ENCODE measurements at regions not wholly inside any gene's neighbourhood (a gene's known extent, or its start where the extent isn't known, plus 50 kb on each side); places are given as distances from the start of the nearest gene placed in this dataset.
"Not testable (repeated sequence)": the region's sequence is repeated elsewhere in the genome, so short reads cannot be mapped to it uniquely, and the experiment has no call there.

GRCh38 chr1:157409927-157410326 lies 142.4 kb downstream of the FCRL5 start:
- DNase-seq = no peak

- DNase-seq = no peak
Observed at GRCh38 chr1:157407917-157408525, 144.3 kb downstream of the FCRL5 start.

DNA sequence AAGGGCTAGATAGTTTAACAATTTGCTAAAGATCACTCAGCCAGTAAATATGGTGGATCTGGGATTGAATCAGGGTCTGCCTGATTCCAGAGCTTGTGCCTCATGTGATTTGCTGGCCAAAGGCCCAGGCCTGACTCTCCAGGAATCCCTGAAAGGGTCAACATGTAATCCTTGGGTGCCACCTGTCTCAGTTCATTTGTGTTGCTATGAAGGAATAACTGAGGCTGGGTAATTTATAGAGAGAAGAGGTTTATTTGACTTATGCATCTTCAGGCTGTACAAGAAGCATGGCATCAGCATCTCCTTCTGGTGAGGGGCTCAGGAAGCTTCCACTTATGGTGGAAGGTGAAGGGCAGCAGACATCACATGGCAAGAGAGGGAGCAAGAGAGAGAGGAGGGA lies 144.9 kb downstream of the FCRL5 start:
- no peak for DNase-seq

- no peak for DNase-seq
Observed at GRCh38 chr1:157405662-157406061, 146.7 kb downstream of the FCRL5 start.

DNA sequence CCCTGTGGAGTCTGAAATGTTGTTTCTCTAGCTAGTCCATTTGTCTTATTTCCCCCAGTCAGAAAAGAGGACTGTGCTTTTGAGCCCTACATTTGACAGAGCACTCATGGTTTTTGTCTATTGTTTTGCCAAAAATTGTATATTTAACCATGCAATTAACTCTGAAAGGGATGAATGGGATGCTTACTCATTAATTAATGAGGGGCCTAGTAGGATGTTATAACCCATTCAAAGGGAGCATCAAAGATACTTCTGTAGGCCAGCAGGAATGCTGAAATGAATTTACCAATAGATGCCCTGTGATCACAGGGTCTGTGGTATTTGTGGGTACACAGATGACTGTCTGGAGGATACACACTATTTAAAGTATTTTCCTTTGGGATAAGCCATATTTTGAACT lies 147.7 kb downstream of the FCRL5 start:
- no peak for DNase-seq

GRCh38 chr1:157404063-157404501 lies 148.2 kb downstream of the FCRL5 start:
- DNase-seq = no peak

GRCh38 chr1:157403608-157404007 lies 148.7 kb downstream of the FCRL5 start:
- no peak for DNase-seq

GRCh38 chr1:157403203-157403602 lies 149.1 kb downstream of the FCRL5 start:
- DNase-seq = no peak

DNA sequence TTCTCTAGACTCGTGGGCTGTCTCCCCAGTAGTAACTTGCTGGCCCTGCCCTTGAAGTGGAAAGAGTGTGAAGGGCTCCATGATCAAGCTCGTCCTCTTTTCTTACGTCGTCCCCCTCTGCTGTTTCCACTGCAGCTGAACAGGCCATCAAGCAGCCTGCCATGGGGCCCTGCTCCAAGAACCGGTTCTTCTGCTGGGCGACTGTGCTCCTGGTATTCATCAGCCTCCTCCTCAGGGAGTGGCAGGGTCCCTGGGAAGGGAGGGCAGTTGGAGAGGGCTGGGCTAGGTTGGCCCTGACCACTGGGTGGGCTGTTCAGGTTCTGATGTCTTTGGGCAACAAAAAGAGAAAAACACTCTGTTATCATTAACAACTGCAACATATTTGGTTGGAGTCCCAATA lies 151.5 kb downstream of the FCRL5 start:
- DNase-seq = no peak

GRCh38 chr1:157399984-157400382 lies 152.3 kb downstream of the FCRL5 start:
- DNase-seq = no peak

GRCh38 chr1:157399343-157399983 lies 152.9 kb downstream of the FCRL5 start:
- no peak for DNase-seq

- DNase-seq = no peak
Observed at GRCh38 chr1:157390651-157391050, 161.7 kb downstream of the FCRL5 start.

GRCh38 chr1:157388057-157388456 lies 164.3 kb downstream of the FCRL5 start:
- no peak for DNase-seq

- no peak for DNase-seq
Observed at GRCh38 chr1:157384258-157384657, 168.1 kb downstream of the FCRL5 start.

DNA sequence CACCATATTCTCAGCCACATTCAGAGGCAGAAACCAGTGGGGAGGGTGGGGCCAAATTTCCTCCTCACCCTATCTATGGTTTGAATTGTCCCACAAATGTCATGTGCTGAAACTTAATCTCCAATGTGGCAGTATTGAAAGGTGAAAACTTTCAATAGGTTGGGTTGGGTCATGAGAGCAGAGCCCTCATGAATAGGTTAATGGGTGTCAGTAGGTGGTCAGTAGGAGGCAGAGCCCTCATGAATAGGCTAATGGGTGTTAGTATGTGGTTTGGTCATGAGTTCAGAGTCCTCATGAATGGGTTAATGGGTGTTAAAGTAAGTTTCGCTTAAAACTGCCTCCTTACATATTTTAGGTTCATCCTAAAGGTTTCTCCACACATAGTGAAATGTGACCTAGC lies 170.0 kb downstream of the FCRL5 start:
- DNase-seq = no peak

DNA sequence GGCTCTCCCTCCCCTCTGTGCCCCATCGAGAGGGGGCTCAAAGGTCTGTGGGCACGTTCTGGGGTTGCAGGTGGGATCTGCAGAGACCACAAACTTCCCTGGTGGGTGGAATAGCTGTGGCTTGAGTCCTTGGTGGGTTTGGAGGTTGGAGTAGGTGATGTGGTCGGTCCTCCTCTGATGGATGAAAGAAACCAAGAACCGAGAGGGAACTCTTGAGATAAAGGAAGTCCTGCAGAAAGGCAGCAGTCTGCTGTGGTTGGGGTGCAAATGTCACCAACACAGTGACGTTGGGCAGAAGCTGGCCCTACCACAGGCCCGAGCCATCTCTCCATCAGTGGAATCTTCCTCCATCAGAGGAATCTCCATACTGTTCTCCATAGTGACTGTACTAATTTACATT lies 171.8 kb downstream of the FCRL5 start:
- no peak for DNase-seq

DNA sequence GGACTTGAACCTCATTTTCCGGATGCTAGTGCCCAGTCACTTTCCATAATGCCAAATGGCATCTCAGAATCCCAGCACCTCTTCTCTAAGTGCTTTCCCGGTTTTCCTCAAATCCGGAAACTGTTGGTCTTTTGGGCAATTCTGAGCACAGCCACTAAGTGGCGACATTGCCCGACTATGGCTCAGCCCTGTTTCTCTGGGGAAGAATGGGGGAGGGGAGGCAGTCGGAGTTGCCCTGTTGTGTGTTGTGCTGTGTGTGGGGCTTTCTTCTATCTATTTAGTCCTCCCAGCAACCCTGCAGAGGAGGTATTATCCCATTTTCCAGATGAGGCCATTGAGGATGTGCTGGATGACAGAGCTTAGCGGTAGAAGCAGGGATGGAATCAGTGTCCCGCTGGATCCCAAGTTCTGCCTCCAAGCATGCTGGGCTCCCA lies 175.0 kb downstream of the FCRL5 start:
- peak in 2 of 58 donors; percentile 1 to 3 for DNase-seq

DNA sequence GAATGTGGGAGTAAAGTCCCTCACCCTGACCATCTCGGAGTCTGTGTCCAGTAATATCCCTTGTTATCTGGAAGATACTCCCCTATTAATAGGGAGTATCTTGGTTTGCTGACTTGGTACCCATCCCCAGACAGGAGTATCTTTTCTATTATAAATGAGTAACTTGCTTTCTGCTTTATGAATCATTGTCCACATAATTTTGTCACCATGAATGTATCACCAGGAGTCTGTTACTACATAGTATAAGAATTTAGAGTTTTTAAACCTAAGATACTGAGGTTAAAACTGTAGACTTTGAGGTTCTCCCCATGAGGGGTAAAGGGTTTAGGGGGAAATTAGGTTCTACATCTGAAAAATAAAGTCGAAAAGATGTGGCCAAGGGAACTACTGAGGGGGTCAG lies 175.6 kb downstream of the FCRL5 start:
- no peak for DNase-seq

GRCh38 chr1:157372311-157372710 lies 180.0 kb downstream of the FCRL5 start:
- not testable (repeated sequence) for DNase-seq

GRCh38 chr1:157371826-157372225 lies 180.5 kb downstream of the FCRL5 start:
- DNase-seq = no peak

DNA sequence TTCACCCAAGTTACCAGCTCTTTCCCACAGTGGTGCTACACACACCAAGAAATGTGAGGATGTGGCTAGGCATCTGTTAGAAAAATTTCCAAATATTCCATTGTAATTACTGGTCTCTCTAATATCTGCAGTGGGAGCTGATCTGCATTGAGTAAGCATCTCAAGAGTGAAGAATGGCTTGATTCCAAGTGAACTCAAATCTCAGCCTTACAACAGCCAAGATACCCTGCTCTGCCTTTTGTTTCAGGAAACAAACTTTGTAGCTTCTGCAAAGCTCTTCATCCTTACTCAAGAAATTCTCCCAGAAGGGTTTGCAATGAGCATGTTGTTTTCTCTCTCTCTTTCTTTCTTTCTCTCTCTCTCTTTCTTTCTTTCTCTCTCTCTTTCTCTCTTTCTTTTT lies 181.1 kb downstream of the FCRL5 start:
- no peak for DNase-seq

DNA sequence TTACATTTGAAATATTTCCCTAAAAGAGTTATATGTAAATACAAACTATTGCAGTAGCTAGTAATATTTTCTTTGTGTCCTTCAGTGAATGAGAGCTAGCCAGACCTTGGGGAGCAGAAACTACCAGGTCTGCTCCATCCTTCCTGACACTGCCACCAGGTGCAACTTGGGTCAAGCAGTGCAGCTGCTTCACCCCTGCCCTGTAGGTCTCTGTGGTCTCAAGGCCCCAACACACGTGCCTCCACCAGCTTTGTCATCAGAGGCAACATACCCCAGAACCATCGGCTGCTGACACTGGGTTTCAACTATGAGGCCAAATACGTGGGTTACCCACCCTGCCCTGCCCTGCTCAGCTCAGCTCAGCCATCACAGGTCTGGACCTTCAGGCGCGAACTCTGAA lies 181.6 kb downstream of the FCRL5 start:
- DNase-seq = no peak

GRCh38 chr1:157369808-157370521 lies 182.3 kb downstream of the FCRL5 start:
- DNase-seq = peak in 19 of 58 donors; percentile 1 to 38 (median 4)
